PFSK-1 (cell line): ENCODE measurements at regions not wholly inside any gene's neighbourhood (a gene's known extent, or its start where the extent isn't known, plus 50 kb on each side); places are given as distances from the start of the nearest gene placed in this dataset.

Source experiments
- FOXP2 ChIP-seq: optimal IDR thresholded peaks from 2 replicates; pipeline ENCODE3; 2011; ENCODE audit warnings: borderline replicate concordance, control low read depth, inconsistent platforms; ENCODE audit not compliant: insufficient read depth; ENCODE audit errors: extremely low read length, extremely low read depth
- POLR2AphosphoS5 ChIP-seq: IDR thresholded peaks from 2 replicates; pipeline ENCODE4 v1.6.1; 2012; ENCODE audit warnings: low read depth, mild to moderate bottlenecking, control low read depth, low read length, moderate library complexity
- REST ChIP-seq, 2 experiments: IDR thresholded peaks; 2 replicates each; pipeline versions ENCODE4 v1.6.1 to v1.8.0; 2011 to 2012; ENCODE audit warnings: low read depth in 2 of 2, low read length in 2 of 2, control low read depth in 1 of 2, inconsistent platforms in 1 of 2, mild to moderate bottlenecking in 1 of 2, moderate library complexity in 1 of 2; ENCODE audit not compliant: insufficient read depth in 1 of 2
- SIN3A ChIP-seq: IDR thresholded peaks from 2 replicates; pipeline ENCODE4 v1.6.1; 2012; ENCODE audit warnings: mild to moderate bottlenecking, low read length, moderate library complexity, borderline replicate concordance; ENCODE audit not compliant: insufficient read depth
- TAF1 ChIP-seq: IDR thresholded peaks from 2 replicates; pipeline ENCODE4 v1.6.1; 2012; ENCODE audit warnings: low read length, control low read depth, borderline replicate concordance; ENCODE audit not compliant: insufficient read depth

- no peak for TF ChIP-seq SIN3A
- no peak for TF ChIP-seq POLR2AphosphoS5
- no peak for TF ChIP-seq REST (IDR thresholded peaks at IDR 0.05; ENCODE audit: insufficient read depth in 1 of 2, low read depth in 2 of 2, low read length in 2 of 2)
- TF ChIP-seq FOXP2, result no peak
- TF ChIP-seq TAF1, result no peak
Observed at GRCh38 chr11:33631749-33632091, 68.9 kb downstream of the C11orf91 start.
